Lower lobe of right lung (tissue), 2 donors: ENCODE measurements at regions not wholly inside any gene's neighbourhood (a gene's known extent, or its start where the extent isn't known, plus 50 kb on each side); places are given as distances from the start of the nearest gene placed in this dataset.

Source experiments
- ATAC-seq, 2 donors: fragments of 200-7000 bp; cut with Tn5 transposase; one replicate each; pipeline ENCODE4 v1.9.1; 2020 to 2022; ENCODE audit warnings: mild to moderate bottlenecking in 2 of 2, moderate library complexity in 2 of 2
- DNase-seq: peaks from one replicate; pipeline ENCODE4 v3.0.0-alpha.2; 2020
- H3K27ac ChIP-seq: fragments of 200-600 bp; one replicate; pipeline ENCODE4 v1.8.0; 2022
- H3K27me3 ChIP-seq: fragments of 200-600 bp; one replicate; pipeline ENCODE4 v1.8.0; 2022; ENCODE audit warnings: low read depth
- H3K36me3 ChIP-seq: fragments of 200-600 bp; one replicate; pipeline ENCODE4 v1.8.0; 2022; ENCODE audit warnings: mild to moderate bottlenecking
- H3K4me1 ChIP-seq: fragments of 200-600 bp; one replicate; pipeline ENCODE4 v1.8.0; 2022
- H3K4me3 ChIP-seq: fragments of 200-600 bp; one replicate; pipeline ENCODE4 v1.8.0; 2022; ENCODE audit warnings: mild to moderate bottlenecking
- H3K9me3 ChIP-seq: fragments of 200-600 bp; one replicate; pipeline ENCODE4 v1.8.0; 2022
- CTCF ChIP-seq: fragments of 200-600 bp; IDR thresholded peaks from one replicate; pipeline ENCODE4 v1.8.0; 2022; ENCODE audit warnings: antibody characterized with exemption, mild to moderate bottlenecking
- intact Hi-C: fragments of 100-400 bp; cut with DNase I; formaldehyde crosslinking; loops from one replicate; pipeline ENCODE4 v1.11.0; 2022
- donor health status: DM: no; HTN: yes; CAD: no; lungs with severe emphysema.

- no peak for TF ChIP-seq CTCF
- H3K27ac ChIP-seq = no peak overlapping the region
- intact Hi-C loops = no loop called here
- H3K4me1 ChIP-seq = no peaks in the 10 kb centered on the region
- H3K27me3 ChIP-seq = no peaks in the 10 kb centered on the region
- DNase-seq (no peak), ATAC-seq (no peak)
- no peaks in the 10 kb centered on the region for H3K36me3 ChIP-seq
- H3K4me3 ChIP-seq = no peak overlapping the region
- no peaks in the 10 kb centered on the region for H3K9me3 ChIP-seq
These were observed 205.7 kb upstream of the IGFBP3 start for GRCh38 chr7:46126675-46127300.

GRCh38 chr7:46123756-46124343 lies 202.8 kb upstream of the IGFBP3 start:
- DNase-seq (no peak), ATAC-seq (no peak)
- TF ChIP-seq CTCF = no peak

GRCh38 chr7:46115410-46115809 lies 194.3 kb upstream of the IGFBP3 start:
- no peak for ATAC-seq
- intact Hi-C loops = no loop called here
- no peaks in the 10 kb centered on the region for H3K36me3 ChIP-seq

More at GRCh38 chr7:46123756-46124343, 202.8 kb upstream of the IGFBP3 start:
- H3K9me3 ChIP-seq = no peaks in the 10 kb centered on the region
- no peak overlapping the region for H3K4me3 ChIP-seq
- H3K36me3 ChIP-seq = no peaks in the 10 kb centered on the region
- intact Hi-C loops = no loop called here
- no peaks in the 10 kb centered on the region for H3K4me1 ChIP-seq
- no peak overlapping the region for H3K27ac ChIP-seq
- H3K27me3 ChIP-seq = no peaks in the 10 kb centered on the region

GRCh38 chr7:46109437-46109836 lies 188.4 kb upstream of the IGFBP3 start:
- intact Hi-C loops = no loop called here
- DNase-seq (no peak), ATAC-seq (no peak)
- no peak for TF ChIP-seq CTCF
- Histone ChIP-seq H3K27me3 (no peaks in the 10 kb centered on the region), H3K4me1 (no peaks in the 10 kb centered on the region), H3K36me3 (no peaks in the 10 kb centered on the region), H3K9me3 (no peaks in the 10 kb centered on the region), H3K4me3 (no peak overlapping the region), H3K27ac (no peak overlapping the region)

More at GRCh38 chr7:46115410-46115809, 194.3 kb upstream of the IGFBP3 start:
- Histone ChIP-seq H3K27me3 (no peaks in the 10 kb centered on the region), H3K4me3 (no peak overlapping the region), H3K27ac (no peak overlapping the region), H3K4me1 (no peaks in the 10 kb centered on the region), H3K9me3 (no peaks in the 10 kb centered on the region)
- no peak for DNase-seq
- no peak for TF ChIP-seq CTCF

- Histone ChIP-seq H3K9me3 (no peaks in the 10 kb centered on the region), H3K36me3 (no peaks in the 10 kb centered on the region), H3K27me3 (no peaks in the 10 kb centered on the region), H3K4me3 (no peak overlapping the region), H3K27ac (no peak overlapping the region), H3K4me1 (no peaks in the 10 kb centered on the region)
- TF ChIP-seq CTCF = no peak
- ATAC-seq = no peak
- DNase-seq = no peak
- intact Hi-C loops = no loop called here
These were observed 187.2 kb upstream of the IGFBP3 start for GRCh38 chr7:46108272-46108671.
